Esophagus (tissue), 2 donors: ENCODE measurements at regions not wholly inside any gene's neighbourhood (a gene's known extent, or its start where the extent isn't known, plus 50 kb on each side); places are given as distances from the start of the nearest gene placed in this dataset.

Experiments used
- H3K27ac ChIP-seq, 2 donors: one replicate each; pipeline ENCODE4 v1.5.1; 2013; ENCODE audit warnings: low read depth in 2 of 2, mild to moderate bottlenecking in 2 of 2, inconsistent platforms in 1 of 2, low read length in 1 of 2, moderate library complexity in 1 of 2
- H3K27me3 ChIP-seq, 2 donors: one replicate each; pipeline ENCODE4 v1.6.1; 2013; ENCODE audit warnings: low read length in 2 of 2, control low read depth in 1 of 2, mild to moderate bottlenecking in 1 of 2; ENCODE audit not compliant: insufficient read depth in 2 of 2, control insufficient read depth in 1 of 2
- H3K36me3 ChIP-seq, 2 donors: one replicate each; pipeline ENCODE4 v1.6.1; 2013; ENCODE audit warnings: low read length in 1 of 2; ENCODE audit not compliant: control insufficient read depth in 2 of 2, insufficient read depth in 2 of 2
- H3K4me1 ChIP-seq, 2 donors: one replicate each; pipeline ENCODE4 v1.6.1; 2013; ENCODE audit warnings: low read length in 1 of 2; ENCODE audit not compliant: control insufficient read depth in 2 of 2, insufficient read depth in 2 of 2
- H3K4me3 ChIP-seq, 2 donors: one replicate each; pipeline ENCODE4 v1.5.1; 2013; ENCODE audit warnings: low read length in 2 of 2, mild to moderate bottlenecking in 2 of 2, low read depth in 1 of 2, moderate library complexity in 1 of 2
- H3K9me3 ChIP-seq, 2 donors: one replicate each; pipeline ENCODE4 v1.6.1; 2013; ENCODE audit warnings: mild to moderate bottlenecking in 2 of 2, low read depth in 1 of 2, low read length in 1 of 2, moderate library complexity in 1 of 2; ENCODE audit not compliant: control insufficient read depth in 2 of 2, insufficient read depth in 1 of 2
- WGBS, 2 donors: extraction: QIAGEN DNeasy Blood & Tissue Kit; methylation state at CpG; one replicate each; pipeline ENCODE4 v1.1.7; 2013; 5-methylcytosine and 5-hydroxymethylcytosine counted together
- donor health status: healthy with polysubstance abuse.
- donor health status: Bipolar disorder and iron deficiency.

GRCh38 chr6:139590206-139590605, 215.8 kb upstream of the CITED2 start:
- Histone ChIP-seq H3K27me3 (no peaks in the 10 kb centered on the region), H3K4me3 (no peak overlapping the region), H3K36me3 (no peaks in the 10 kb centered on the region), H3K27ac (no peak overlapping the region), H3K9me3 (no peaks in the 10 kb centered on the region), H3K4me1 (no peaks in the 10 kb centered on the region)
- WGBS, 2 donors, result 65 to 95% methylated on average over 1 of the region's 1 CpG

- no peak overlapping the region for H3K27ac ChIP-seq
- no peak overlapping the region for H3K4me3 ChIP-seq
- no peaks in the 10 kb centered on the region for H3K36me3 ChIP-seq
- no peaks in the 10 kb centered on the region for H3K4me1 ChIP-seq
- H3K9me3 ChIP-seq, result no peaks in the 10 kb centered on the region
- WGBS, 2 donors, result 19 to 23% methylated on average over 4 of the region's 4 CpGs
- no peaks in the 10 kb centered on the region for H3K27me3 ChIP-seq
Observed at GRCh38 chr6:139588734-139589593, 214.5 kb upstream of the CITED2 start.

GRCh38 chr6:139588076-139588639, 213.7 kb upstream of the CITED2 start:
- H3K27ac ChIP-seq, result no peak overlapping the region
- no peak overlapping the region for H3K4me3 ChIP-seq
- H3K9me3 ChIP-seq, result no peaks in the 10 kb centered on the region
- no peaks in the 10 kb centered on the region for H3K4me1 ChIP-seq
- H3K36me3 ChIP-seq, result no peaks in the 10 kb centered on the region
- 21 to 37% methylated on average over 3 of the region's 3 CpGs for WGBS, 2 donors
- H3K27me3 ChIP-seq, result no peaks in the 10 kb centered on the region

- H3K36me3 ChIP-seq, result no peaks in the 10 kb centered on the region
- H3K27ac ChIP-seq, result no peak overlapping the region
- 75 to 84% methylated on average over 6 of the region's 6 CpGs for WGBS, 2 donors
- no peaks in the 10 kb centered on the region for H3K27me3 ChIP-seq
- no peak overlapping the region for H3K4me3 ChIP-seq
- H3K9me3 ChIP-seq, result no peaks in the 10 kb centered on the region
- H3K4me1 ChIP-seq, result no peaks in the 10 kb centered on the region
Observed at GRCh38 chr6:139587469-139587868, 213.0 kb upstream of the CITED2 start.

GRCh38 chr6:139586273-139586672, 211.8 kb upstream of the CITED2 start:
- 67 to 81% methylated on average over 3 of the region's 3 CpGs for WGBS, 2 donors
- no peaks in the 10 kb centered on the region for H3K4me1 ChIP-seq
- no peaks in the 10 kb centered on the region for H3K27me3 ChIP-seq
- peak overlapping the region; percentile 53 to 62 for H3K27ac ChIP-seq
- no peaks in the 10 kb centered on the region for H3K36me3 ChIP-seq
- H3K4me3 ChIP-seq, result no peak overlapping the region
- no peaks in the 10 kb centered on the region for H3K9me3 ChIP-seq

GRCh38 chr6:139584599-139584998, 210.2 kb upstream of the CITED2 start:
- 93 to 100% methylated on average over 1 of the region's 1 CpG for WGBS, 2 donors
- H3K9me3 ChIP-seq, result no peaks in the 10 kb centered on the region
- H3K4me1 ChIP-seq, result no peaks in the 10 kb centered on the region
- no peak overlapping the region for H3K27ac ChIP-seq
- no peaks in the 10 kb centered on the region for H3K36me3 ChIP-seq
- H3K27me3 ChIP-seq, result no peaks in the 10 kb centered on the region
- no peak overlapping the region for H3K4me3 ChIP-seq

- Histone ChIP-seq H3K27ac (no peak overlapping the region), H3K9me3 (no peaks in the 10 kb centered on the region), H3K4me1 (no peaks in the 10 kb centered on the region), H3K27me3 (no peaks in the 10 kb centered on the region), H3K4me3 (no peak overlapping the region), H3K36me3 (no peaks in the 10 kb centered on the region)
- WGBS, 2 donors, result 78% methylated on average over 3 of the region's 3 CpGs
Observed at GRCh38 chr6:139583420-139583819, 209.0 kb upstream of the CITED2 start.

- no peaks in the 10 kb centered on the region for H3K36me3 ChIP-seq
- WGBS, 2 donors, result 96 to 100% methylated on average over 2 of the region's 2 CpGs
Observed at GRCh38 chr6:139582956-139583355, 208.5 kb upstream of the CITED2 start.

GRCh38 chr6:139581485-139581865, 207.0 kb upstream of the CITED2 start:
- H3K4me1 ChIP-seq, result no peaks in the 10 kb centered on the region
- H3K9me3 ChIP-seq, result no peaks in the 10 kb centered on the region
- H3K27me3 ChIP-seq, result no peaks in the 10 kb centered on the region

More at GRCh38 chr6:139582956-139583355, 208.5 kb upstream of the CITED2 start:
- no peak overlapping the region for H3K4me3 ChIP-seq
- H3K4me1 ChIP-seq, result no peaks in the 10 kb centered on the region
- H3K9me3 ChIP-seq, result no peaks in the 10 kb centered on the region
- no peak overlapping the region for H3K27ac ChIP-seq
- H3K27me3 ChIP-seq, result no peaks in the 10 kb centered on the region

More at GRCh38 chr6:139581485-139581865, 207.0 kb upstream of the CITED2 start:
- Histone ChIP-seq H3K27ac (no peak overlapping the region), H3K4me3 (no peak overlapping the region), H3K36me3 (no peaks in the 10 kb centered on the region)
